Heart right ventricle (tissue), 16 donors: ENCODE measurements at regions not wholly inside any gene's neighbourhood (a gene's known extent, or its start where the extent isn't known, plus 50 kb on each side); places are given as distances from the start of the nearest gene placed in this dataset.
"Not testable (repeated sequence)": the region's sequence is repeated elsewhere in the genome, so short reads cannot be mapped to it uniquely, and the experiment has no call there.

Source experiments
- ATAC-seq, 8 donors: fragments of 200-7000 bp; cut with Tn5 transposase; one replicate each; pipeline ENCODE4 v1.9.1; 2020; ENCODE audit warnings: mild to moderate bottlenecking in 8 of 8, moderate library complexity in 8 of 8, moderate number of reproducible peaks in 1 of 8
- DNase-seq, 2 donors: peaks; one replicate each; pipeline ENCODE4 v3.0.0-alpha.2; 2020
- H3K27ac ChIP-seq, 10 donors: fragments of 200-600 bp; sonication (generic) in 2 of 10; one replicate each; pipeline versions ENCODE4 v1.5.0 to v1.8.0; 2020 to 2022; ENCODE audit warnings: mild to moderate bottlenecking in 3 of 10
- H3K27me3 ChIP-seq, 7 donors: fragments of 200-600 bp; one replicate each; pipeline ENCODE4 v1.8.0; 2021 to 2022; ENCODE audit warnings: mild to moderate bottlenecking in 2 of 7
- H3K36me3 ChIP-seq, 9 donors: fragments of 200-600 bp; sonication (generic) in 1 of 9; one replicate each; pipeline versions ENCODE4 v1.5.0 to v1.8.0; 2020 to 2022; ENCODE audit warnings: mild to moderate bottlenecking in 2 of 9
- H3K4me1 ChIP-seq, 9 donors: fragments of 200-600 bp; sonication (generic) in 1 of 9; one replicate each; pipeline versions ENCODE4 v1.5.0 to v1.8.0; 2020 to 2022; ENCODE audit warnings: mild to moderate bottlenecking in 4 of 9
- H3K4me3 ChIP-seq, 10 donors: fragments of 200-600 bp; sonication (generic) in 2 of 10; one replicate each; pipeline versions ENCODE4 v1.5.0 to v1.8.0; 2020 to 2022; ENCODE audit warnings: mild to moderate bottlenecking in 7 of 10, moderate library complexity in 2 of 10
- H3K9me3 ChIP-seq, 11 donors: fragments of 200-600 bp in 10 of 11; sonication (generic) in 2 of 11; one replicate each; pipeline versions ENCODE4 v1.5.0 to v1.8.0; 2013 to 2022; ENCODE audit warnings: mild to moderate bottlenecking in 2 of 11, control low read depth in 1 of 11, moderate library complexity in 1 of 11
- CTCF ChIP-seq, 9 donors: fragments of 200-600 bp; sonication (generic) in 2 of 9; IDR thresholded peaks; one replicate each; pipeline versions ENCODE4 v1.5.0 to v1.8.0; 2021 to 2022; ENCODE audit warnings: antibody characterized with exemption in 9 of 9, mild to moderate bottlenecking in 5 of 9, moderate library complexity in 1 of 9
- WGBS, 2 donors: extraction: QIAGEN DNeasy Blood & Tissue Kit; methylation state at CpG; one replicate each; pipeline ENCODE4 v1.1.7; 2013; ENCODE audit warnings: inconsistent platforms in 1 of 2; 5-methylcytosine and 5-hydroxymethylcytosine counted together
- intact Hi-C, 10 donors: fragments of 100-400 bp; cut with DNase I; formaldehyde crosslinking; loops; one replicate each; pipeline versions ENCODE4 v1.11.1 to v1.14.2; 2022
- donor health status: Arrhythmogenic right ventricular cardiomyopathy.
- donor health status: ischemic (EF 13 %, LVEDD 7.1; RV severe dilation, severe dysfunction).
- donor health status: healthy with polysubstance abuse.
- donor health status: DM: no; HTN: yes; CAD: no.
- donor health status: DM: no; HTN: no; CAD: no.
- donor health status: ischemic (EF 25% LVEDD 6.9; RV normal size, moderate dysfunction).
- donor health status: ischemic (EF 25% LVEDD 5.7; RV mildly dilated, moderate dysfunction).
- donor health status: healthy.
- donor health status: DM: yes; HTN: yes; CAD: no.
- donor health status: Ischemic cardiomyopathy.
- donor health status: ischemic (EF 35%, LVEDD 5.7; RV mildly dilated, moderate dysfunction).
- donor health status: nonischemic (EF 11% LVEDD 7.7; RV severe dilation, severe dysfunction).
- donor health status: DM: yes; HTN: yes; CAD: no.
- donor health status: PGD.
- donor health status: ischemic (EF 29% LVEDD 5.4; RV normal size, mild dysfunction).
- donor health status: nonischemic (EF 23%, LVEDD 6.1; RV moderate dilation, normal function).

- Histone ChIP-seq H3K9me3 (peaks cover 0 to 10% (median 0%) of the 10 kb centered on the region in 11 donors), H3K27ac (no peak overlapping the region), H3K4me1 (no peaks in the 10 kb centered on the region), H3K27me3 (no peaks in the 10 kb centered on the region), H3K36me3 (no peaks in the 10 kb centered on the region), H3K4me3 (no peak overlapping the region)
- ATAC-seq (no peak), DNase-seq (no peak)
- 60 to 63% methylated on average over 3 of the region's 3 CpGs for WGBS, 2 donors
- intact Hi-C loops, result no loop called here
- TF ChIP-seq CTCF (IDR thresholded peaks at IDR 0.05), result no peak
Measured at GRCh38 chr11:13552784-13553183, 57.0 kb upstream of the PTH start.

- no peak for DNase-seq
- ATAC-seq, result no peak
- Histone ChIP-seq H3K4me3 (no peak overlapping the region), H3K27ac (no peak overlapping the region), H3K27me3 (no peaks in the 10 kb centered on the region), H3K4me1 (no peaks in the 10 kb centered on the region), H3K9me3 (peaks cover 0 to 18% (median 0%) of the 10 kb centered on the region in 11 donors), H3K36me3 (no peaks in the 10 kb centered on the region)
- intact Hi-C loops, result no loop called here
- WGBS, 2 donors, result 73 to 78% methylated on average over 6 of the region's 6 CpGs
- no peak for TF ChIP-seq CTCF (IDR thresholded peaks at IDR 0.05)
Measured at GRCh38 chr11:13551834-13552233, 56.0 kb upstream of the PTH start.

- H3K27ac ChIP-seq, result no peak overlapping the region
- no peaks in the 10 kb centered on the region for H3K27me3 ChIP-seq
- H3K36me3 ChIP-seq, result no peaks in the 10 kb centered on the region
- no peak for TF ChIP-seq CTCF (IDR thresholded peaks at IDR 0.05)
- ATAC-seq (no peak), DNase-seq (no peak)
- H3K4me1 ChIP-seq, result no peaks in the 10 kb centered on the region
- no peak overlapping the region for H3K4me3 ChIP-seq
- intact Hi-C loops, result no loop called here
- peaks cover 0 to 27% (median 6%) of the 10 kb centered on the region in 11 donors for H3K9me3 ChIP-seq
- WGBS, 2 donors, result 88 to 91% methylated on average over 1 of the region's 1 CpG
Measured at GRCh38 chr11:13550761-13551160, 55.0 kb upstream of the PTH start.

DNA sequence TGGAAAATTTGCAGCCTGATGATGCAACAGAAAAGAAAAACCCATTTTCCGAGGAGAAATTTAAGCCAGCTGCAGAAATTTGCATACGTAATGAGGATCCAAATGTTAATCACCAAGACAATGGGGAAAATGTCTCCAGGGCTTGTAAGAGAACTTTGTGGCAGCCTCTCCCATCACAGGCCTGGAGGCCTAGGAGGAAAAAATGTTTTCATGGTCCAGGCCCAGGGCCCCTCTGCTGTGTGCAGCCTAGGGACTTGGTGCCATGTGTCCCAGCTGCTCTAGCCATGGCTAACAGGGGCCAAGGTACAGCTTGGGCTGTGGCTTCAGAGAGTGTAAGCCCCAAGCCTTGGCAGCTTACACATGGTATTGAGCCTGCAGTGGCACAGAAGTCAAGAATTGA, 50.3 kb upstream of the PTH start:
- not testable (repeated sequence) for DNase-seq, H3K4me1 ChIP-seq
- WGBS, 2 donors, result 88 to 92% methylated on average over 2 of the region's 2 CpGs

More for the DNA sequence above, 50.3 kb upstream of the PTH start:
- H3K9me3 ChIP-seq, result peaks cover 0 to 41% (median 8%) of the 10 kb centered on the region in 11 donors
- ATAC-seq, H3K4me3 ChIP-seq, H3K36me3 ChIP-seq, H3K27me3 ChIP-seq, H3K27ac ChIP-seq, intact Hi-C loops: not testable (repeated sequence)
